ENCODE measurements at regions not wholly inside any gene's neighbourhood (a gene's known extent, or its start where the extent isn't known, plus 50 kb on each side); places are given as distances from the start of the nearest gene placed in this dataset.

GRCh38 chrX:5536261-5536660 is 692.4 kb downstream of the NLGN4X start:
- TF ChIP-seq POLR2AphosphoS5 (IDR thresholded peaks at IDR 0.05; ENCODE audit: low read depth, low read length) (no peak), POLR2A (IDR thresholded peaks at IDR 0.05; ENCODE audit: low read depth, low read length) (no peak)

Measured in GM12891 (cell line).